HG02623 (cell line): ENCODE measurements at regions not wholly inside any gene's neighbourhood (a gene's known extent, or its start where the extent isn't known, plus 50 kb on each side); places are given as distances from the start of the nearest gene placed in this dataset.
"Not testable (repeated sequence)": the region's sequence is repeated elsewhere in the genome, so short reads cannot be mapped to it uniquely, and the experiment has no call there.

Source experiments
- ATAC-seq: cut with Tn5 transposase; IDR thresholded peaks from one replicate; pipeline ENCODE4 v1.9.1; 2021; ENCODE audit warnings: moderate library complexity; ENCODE audit not compliant: unreplicated experiment

- not testable (repeated sequence) for ATAC-seq
These were observed 824.7 kb downstream of the LRRTM4 start for GRCh38 chr2:76697439-76697838.

DNA sequence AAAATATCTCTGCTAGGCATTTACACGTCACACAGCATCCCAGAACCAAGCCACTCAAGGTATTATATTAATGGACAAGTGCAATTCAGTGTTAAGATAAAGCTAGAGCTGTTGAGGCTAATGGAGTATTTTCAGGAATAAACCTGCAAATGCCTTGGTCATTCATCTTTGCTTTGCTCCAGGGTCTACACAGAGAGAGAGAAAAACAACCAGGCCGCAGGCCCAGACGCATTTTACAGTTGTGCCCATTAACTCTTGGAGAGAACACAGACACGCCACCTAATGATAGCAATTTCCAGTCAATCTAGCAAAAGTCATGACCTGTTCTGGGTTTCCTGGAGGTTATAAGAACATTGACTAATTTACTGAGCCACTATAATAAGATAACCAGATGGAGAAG lies 829.3 kb downstream of the LRRTM4 start:
- ATAC-seq: no peak

GRCh38 chr2:76688732-76689131 lies 833.4 kb downstream of the LRRTM4 start:
- no peak for ATAC-seq

DNA sequence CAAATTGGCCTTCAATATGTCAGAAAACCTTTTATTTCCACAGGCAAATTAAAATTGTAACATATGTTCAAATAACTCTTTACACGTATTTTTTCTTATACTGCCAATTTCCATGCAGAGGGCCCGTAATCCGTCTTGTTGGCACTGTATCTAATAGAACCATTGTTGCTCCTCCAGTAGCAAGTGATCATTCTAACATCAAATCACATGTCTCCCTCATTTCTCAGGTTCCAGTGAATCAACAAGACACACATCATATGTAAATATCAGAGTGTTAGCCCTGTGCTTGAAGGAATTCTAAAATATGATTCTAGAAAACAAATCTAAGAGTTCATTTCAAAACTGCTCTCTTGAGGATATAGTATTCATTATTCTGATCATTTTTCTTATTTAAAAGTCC lies 834.3 kb downstream of the LRRTM4 start:
- ATAC-seq: no peak

DNA sequence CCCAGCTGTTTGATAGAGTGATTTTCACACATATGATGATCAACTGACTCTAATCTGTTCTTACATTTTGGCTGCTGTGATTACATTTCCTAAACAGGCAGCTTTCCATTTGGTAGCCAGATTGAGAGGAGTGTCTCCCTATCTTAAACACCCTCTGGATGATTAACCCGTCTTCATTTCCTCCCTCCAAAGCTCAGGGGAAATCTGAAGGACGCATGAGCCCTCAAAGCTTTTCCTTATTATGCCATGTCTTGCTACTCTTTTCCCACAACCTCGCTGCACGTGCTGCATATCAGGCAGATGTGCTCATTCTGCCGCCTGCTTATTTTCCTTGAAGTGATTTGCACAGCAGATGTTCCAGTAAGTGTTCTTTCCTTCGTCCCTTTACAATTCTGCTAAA lies 837.4 kb downstream of the LRRTM4 start:
- no peak for ATAC-seq

GRCh38 chr2:76679025-76679396 lies 843.2 kb downstream of the LRRTM4 start:
- no peak for ATAC-seq

GRCh38 chr2:76678383-76679024 lies 843.7 kb downstream of the LRRTM4 start:
- ATAC-seq: no peak

GRCh38 chr2:76675212-76675611 lies 847.0 kb downstream of the LRRTM4 start:
- no peak for ATAC-seq

GRCh38 chr2:76672798-76673197 lies 849.4 kb downstream of the LRRTM4 start:
- no peak for ATAC-seq

DNA sequence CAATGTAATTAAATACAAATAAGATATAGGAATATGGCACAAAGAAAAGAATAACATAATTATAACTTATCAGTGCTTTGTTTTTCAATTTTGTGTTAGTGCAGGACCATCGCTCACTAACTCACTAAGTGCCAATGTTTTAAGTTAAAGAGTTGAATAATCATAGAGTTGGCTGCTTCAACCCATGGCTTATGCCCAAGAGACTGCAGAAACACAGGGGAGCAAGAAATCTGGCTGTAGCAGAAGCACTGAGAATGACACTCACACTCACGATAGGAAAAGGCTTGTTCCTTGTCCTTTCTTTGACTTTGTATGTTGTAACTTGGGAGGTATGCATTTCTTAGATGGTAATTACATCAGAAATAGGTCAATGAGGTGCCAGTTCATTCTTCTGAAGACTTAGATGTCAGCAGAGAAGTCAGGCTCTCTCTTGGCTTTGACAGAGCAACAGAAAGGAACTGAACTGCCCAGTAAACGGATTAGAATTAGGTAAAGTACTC lies 852.2 kb downstream of the LRRTM4 start:
- ATAC-seq: no peak

GRCh38 chr2:76668279-76668678 lies 853.9 kb downstream of the LRRTM4 start:
- ATAC-seq: no peak

DNA sequence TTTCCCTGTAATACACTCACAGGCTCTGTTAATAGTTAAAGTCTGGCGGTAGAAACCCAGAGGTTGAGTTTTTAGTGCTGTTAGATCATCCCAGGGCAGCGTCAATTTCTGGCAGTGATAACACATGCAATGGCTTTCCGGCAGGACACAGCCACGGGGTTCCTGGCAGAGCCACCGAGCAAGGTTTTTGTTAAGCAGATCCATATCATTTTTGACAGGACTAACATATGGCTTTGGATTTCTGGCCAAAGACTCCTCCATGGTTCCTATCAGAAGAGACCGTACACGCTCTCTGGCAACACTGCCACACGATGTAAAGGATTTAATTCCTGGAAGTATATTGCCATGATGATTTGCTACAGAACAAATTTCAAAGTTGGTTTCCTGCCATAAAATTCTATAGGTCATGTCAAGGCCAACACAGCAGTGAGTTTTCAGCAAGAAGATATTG lies 854.3 kb downstream of the LRRTM4 start:
- no peak for ATAC-seq

- no peak for ATAC-seq
These were observed 880.0 kb downstream of the LRRTM4 start for GRCh38 chr2:76642129-76642528.

- ATAC-seq: no peak
These were observed 880.7 kb downstream of the LRRTM4 start for GRCh38 chr2:76641506-76641905.

- ATAC-seq: no peak
These were observed 881.3 kb downstream of the LRRTM4 start for GRCh38 chr2:76640905-76641304.

DNA sequence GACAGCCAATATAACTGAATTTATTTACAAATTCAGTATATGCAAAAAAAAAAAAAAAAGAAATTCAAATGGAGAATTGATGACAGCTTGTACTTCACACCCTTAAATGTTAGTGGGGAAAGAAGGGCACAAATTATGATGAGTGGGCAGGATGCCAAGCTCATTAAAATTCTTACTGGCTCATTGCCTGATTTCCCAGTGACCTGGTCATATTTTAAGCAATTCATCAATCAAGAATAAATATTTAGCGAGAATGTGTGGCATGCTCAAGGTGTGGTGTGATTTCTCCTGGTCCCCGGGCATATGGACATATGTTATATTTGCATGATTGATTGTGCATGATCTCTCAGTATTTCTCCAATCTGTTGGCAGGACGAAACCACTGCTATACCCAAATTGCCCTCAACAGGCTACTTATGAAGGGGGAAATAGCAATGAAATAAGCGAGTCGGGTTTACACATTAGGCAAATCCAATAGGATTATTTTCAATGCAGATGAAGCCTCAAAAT lies 883.0 kb downstream of the LRRTM4 start:
- ATAC-seq: no peak

DNA sequence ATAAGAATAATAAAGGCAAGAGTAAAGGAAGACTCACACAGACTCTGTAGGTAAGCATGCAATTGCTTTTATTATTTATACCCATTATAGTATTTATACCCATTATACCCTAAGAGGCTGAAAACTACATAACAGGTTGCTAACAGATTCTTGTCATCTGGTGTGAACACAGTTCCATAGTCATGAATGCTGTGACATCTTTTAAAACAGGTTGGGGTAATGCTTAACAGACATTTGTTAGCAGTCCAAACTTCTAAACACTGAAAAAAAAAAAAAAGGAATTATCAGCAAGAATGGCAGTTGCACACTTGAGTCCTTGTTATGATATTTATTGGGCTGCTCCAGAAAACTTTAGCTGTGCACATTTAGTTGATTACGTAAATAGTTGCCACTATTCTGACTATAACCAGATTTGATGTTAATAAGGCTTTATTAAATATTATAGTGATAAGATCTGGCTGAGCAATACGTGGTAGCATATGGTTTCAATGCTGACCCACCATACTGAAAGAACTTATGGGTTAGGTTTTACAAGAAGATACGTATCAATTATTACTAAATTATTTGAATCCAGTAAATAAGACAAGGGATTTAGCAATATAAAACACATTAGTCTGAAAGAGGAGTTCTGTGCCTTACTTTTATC lies 888.8 kb downstream of the LRRTM4 start:
- ATAC-seq: no peak

DNA sequence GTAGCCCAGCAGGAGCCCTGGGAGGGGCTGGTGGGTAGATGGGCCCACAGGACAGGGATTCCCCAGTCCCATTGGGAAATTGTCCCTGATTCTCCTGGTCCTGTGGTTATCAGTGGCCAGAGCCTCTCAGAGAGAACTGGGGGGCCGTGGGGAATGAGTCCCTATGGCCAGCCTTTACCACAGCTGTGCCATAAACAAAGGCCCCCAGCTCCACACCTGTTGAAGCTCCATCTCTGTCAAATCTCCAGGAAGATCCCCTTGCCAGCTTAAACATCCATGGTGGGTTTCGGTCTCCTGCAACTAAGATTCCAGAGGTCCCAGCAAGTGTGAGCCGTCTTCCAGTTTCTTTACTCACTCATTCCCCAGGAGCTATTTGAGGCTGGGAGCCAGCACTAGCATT lies 897.1 kb downstream of the LRRTM4 start:
- no peak for ATAC-seq

DNA sequence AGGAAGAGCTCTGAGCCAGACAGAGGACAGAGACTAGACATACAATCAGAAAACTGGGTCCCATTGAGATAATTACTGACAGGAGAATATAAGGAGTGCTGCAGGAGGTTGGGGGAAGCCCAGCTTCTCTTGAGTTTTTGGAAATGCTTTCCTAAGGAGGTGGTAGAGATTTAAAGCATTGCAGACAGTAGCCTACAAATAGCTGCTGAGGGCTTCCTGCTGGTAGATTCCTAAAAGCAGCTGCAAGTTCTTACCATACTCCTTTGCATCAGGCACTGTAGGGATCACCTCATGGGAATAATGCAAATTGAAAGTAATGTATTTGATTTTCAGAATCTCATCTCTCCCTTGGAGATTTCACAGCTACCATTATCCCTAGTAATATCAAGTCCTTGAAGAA lies 902.6 kb upstream of the GCFC2 start:
- no peak for ATAC-seq

- no peak for ATAC-seq
These were observed 902.0 kb upstream of the GCFC2 start for GRCh38 chr2:76612764-76613163.

GRCh38 chr2:76610451-76610850 lies 899.7 kb upstream of the GCFC2 start:
- ATAC-seq: no peak

GRCh38 chr2:76599732-76600368 lies 889.1 kb upstream of the GCFC2 start:
- peak; percentile 96 for ATAC-seq
